Dermis blood vessel endothelial cell (primary cell): ENCODE measurements at regions not wholly inside any gene's neighbourhood (a gene's known extent, or its start where the extent isn't known, plus 50 kb on each side); places are given as distances from the start of the nearest gene placed in this dataset.

ENCODE experiments used
- DNase-seq: peaks from one replicate; pipeline ENCODE4 v3.0.0; 2010

DNA sequence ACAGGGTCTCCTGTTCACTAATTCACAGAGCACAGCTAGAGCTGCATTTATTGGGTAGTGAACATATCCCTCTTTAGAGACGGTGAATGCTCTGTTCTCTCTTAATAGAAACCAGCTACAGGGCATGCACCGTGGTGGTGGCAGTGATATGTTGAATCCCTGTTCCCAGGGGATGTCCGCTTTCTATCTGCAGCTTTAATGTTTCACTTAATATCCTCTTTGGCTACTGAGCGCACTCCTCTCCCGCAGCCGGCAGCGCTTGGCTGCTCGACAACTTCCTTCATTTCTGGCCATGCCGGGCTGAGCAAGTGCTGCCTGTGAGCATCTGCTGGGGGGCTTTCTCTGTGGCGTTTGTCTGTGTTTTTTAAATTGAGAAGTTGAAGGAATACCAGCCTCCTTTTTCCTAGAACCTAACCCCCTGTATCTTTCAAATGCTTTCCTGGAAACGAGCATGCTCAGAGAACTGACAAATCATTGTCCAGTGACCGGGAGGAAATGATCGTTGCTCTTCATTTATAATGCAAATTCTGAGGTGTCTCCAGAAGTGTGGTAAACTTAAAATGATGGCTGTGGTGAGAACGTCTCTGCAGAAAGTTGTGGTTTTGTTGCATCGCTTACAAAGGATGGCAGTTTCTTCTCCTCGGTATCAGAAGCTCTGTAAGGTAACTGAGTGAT is 297.9 kb downstream of the UTRN start:
- DNase-seq: peak; percentile 39

DNA sequence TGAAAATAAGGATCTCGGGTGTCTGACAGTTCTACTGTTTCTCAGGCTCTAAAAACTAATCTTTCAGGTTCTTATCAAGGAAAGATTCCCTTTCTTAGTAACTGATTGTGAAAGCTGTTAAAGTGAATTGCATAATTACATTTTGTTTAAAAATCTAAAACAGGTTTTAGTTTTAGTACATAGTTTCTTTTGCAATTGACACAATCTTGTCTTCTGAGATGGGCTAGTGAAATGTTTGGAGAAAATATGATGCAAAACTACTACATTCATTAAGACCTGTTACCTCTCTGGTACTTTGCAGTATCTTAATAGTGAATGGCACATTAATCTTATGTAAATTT is 298.4 kb downstream of the UTRN start:
- DNase-seq: no peak

DNA sequence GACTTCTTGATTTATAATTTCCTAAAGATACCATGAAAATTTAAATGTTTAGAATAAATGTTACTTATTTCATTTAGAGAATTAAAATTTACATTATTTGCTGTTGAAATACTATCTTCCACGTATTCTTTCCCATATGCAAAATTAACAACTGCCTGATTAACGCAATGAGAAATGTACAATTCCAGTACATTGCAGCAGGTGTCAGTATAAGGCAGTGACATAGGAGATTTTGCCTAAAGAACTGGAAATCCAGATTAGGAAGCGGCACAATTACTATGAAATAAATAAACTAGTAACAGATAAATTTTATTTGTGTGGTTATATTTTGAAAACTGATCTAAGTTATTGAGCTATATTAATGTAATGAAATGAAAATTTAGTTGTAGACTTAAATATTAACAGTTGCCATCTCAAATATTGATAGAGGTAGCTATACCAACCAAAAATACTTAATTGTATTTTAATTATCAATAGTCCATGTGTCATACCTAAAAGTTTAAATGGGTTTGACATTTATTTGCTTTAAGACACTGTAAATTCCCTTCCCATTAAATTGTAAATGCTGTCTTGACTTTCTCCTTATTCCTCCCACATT is 300.2 kb downstream of the UTRN start:
- DNase-seq: peak; percentile 61

DNA sequence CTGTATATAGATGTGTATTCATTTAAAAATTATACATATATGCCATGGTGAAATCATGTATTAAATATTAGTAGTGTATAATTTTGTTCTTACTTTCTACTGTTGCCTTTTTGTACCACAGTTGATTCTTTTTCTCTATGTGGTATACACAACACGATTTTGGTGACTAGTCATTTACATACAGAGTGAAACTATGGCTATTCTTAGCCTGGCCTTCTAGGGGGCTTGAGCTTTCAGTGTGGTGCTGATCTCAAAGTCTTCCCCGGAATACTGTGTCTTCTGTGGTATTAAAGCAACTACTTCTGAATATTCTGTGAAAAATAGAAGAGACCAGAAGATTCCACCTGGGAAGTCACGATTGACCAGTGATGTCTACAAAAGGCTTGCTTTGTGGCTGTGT is 301.9 kb downstream of the UTRN start:
- DNase-seq: no peak

DNA sequence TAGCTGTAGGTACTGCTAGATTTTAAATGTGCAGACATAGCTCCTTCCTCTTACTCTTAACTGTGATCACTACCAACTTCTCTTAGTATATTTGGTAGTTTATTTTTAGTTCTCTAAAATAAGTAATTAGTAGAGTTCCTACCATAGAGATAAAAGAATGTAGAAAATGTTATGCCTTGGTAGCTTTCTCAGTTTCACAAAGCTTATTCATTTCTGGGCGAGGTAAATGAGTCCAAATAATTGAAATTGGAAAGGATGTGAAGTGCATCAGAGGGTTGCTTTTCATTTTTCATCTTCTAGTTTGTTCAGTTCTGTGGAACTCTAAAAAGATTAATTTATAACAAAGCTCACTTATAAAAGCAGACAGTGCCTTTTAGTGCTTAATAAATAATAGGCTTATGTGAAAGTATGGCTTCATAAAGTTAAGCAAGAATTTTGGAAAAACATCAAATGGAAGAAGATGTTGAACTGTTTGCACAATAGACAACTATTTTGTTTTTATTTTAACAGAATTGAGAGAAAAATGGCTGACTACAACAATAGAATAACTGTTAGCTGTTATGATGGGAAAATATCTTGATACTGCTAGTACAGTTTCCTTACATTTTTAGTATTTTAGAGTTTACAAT is 303.7 kb downstream of the UTRN start:
- no peak for DNase-seq

DNA sequence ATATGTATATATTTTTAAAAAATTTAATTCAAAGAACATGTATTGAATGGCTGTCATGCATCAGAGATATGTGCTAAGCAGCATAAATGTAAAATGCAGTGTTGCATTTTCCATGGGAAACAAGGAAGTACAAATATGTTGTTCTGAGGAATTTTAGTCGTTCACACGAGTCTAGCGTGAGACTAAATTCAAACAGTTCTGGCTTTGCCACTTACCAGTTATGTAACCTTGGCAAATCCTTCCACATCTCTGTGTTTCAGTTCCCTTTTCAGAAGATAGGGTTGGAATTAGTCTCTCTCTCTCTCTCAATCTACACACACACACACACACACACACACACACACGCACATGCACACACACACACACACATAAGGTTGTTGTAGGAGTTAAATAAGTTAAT is 305.4 kb downstream of the UTRN start:
- DNase-seq: no peak

DNA sequence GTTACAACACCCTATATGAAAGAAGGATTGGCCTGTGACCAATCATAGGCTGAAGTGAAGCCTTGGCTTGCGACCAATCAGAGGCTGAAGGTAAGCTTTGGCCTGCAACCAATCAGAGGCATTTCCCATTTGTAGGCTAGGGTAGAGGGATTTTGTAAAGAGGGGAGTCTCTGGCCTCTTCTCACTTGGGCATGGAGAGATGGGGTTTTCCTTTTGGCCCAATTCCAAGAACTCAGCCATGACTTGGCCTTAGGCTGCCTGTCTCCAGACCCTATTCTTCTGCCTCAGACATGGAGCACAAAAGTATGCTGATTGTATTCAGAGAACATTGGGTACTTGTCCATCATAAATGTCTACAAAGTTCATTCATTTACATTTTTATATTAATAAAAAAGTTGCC is 308.3 kb downstream of the UTRN start:
- DNase-seq: no peak

DNA sequence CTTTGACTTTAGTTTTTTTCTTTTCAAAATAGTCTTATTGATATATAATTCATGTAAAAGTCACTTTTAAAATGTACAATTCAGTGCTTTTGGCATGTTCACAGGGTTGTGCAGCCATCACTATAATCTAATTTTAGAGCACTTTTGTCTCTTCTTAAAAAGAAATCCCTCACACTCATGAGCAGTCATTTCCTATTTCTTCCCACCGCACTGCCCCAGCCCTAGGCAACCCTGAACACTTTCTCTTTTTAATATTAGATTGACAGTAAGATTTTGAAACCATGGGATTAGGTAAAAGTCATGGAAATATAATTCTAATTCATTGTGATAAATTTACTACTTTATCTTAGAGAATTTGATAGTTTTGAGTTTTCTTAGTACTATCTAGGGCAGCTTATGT is 309.4 kb downstream of the UTRN start:
- DNase-seq: no peak

DNA sequence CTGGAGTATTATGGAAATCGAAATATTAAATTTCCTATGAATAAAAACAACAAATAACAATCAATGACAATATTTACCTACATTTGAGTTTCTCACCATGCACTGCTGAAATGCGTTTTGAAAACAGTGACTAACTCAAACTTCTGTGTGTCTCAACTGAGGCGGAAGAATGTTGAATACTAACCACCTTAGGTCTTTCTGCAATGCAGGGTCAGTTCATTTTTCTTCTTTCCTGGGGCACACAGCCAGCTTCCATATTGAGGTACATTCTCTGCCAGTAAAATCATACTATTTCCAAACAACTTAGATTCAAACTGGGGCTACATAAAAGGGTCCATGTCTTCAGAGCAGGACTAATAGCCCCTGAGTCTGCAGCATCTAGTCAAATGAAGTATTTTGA is 310.1 kb downstream of the UTRN start:
- no peak for DNase-seq

DNA sequence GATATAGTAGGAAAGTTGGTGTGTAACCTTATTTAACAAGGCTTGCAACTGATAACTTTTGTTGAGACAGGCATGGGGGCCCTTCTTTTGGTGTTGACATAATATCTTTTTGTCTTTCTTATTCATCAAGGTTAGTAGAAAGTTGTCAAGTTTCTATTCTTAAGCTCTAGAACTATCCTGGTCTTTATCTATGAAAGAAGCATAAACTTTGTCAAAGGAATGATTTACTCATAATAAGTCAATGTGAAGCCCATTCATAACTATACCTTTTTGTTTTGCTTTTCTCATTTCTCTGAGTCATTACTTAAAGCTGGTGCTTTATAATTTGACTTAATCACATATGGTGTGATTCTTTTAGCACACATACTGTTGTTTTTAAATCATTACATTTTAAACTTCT is 312.4 kb downstream of the UTRN start:
- no peak for DNase-seq

DNA sequence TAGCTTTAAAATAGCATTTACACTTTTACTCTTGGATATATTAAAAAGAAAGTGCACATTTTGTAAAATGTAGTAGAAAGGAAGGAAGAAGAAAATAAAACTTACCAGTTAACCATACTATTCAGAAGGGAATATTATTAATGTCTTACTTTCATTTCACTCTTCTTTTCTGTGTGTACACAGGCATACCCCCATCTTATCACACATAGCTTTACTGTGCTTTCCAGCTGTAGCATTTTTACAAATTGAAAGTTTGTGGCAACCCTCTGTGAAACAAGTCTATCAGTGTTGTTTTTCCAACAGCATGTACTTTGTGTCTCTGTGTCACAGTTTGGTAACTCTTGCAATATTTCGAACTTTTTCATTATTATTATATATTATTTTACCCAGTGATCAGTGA is 314.5 kb downstream of the UTRN start:
- no peak for DNase-seq

DNA sequence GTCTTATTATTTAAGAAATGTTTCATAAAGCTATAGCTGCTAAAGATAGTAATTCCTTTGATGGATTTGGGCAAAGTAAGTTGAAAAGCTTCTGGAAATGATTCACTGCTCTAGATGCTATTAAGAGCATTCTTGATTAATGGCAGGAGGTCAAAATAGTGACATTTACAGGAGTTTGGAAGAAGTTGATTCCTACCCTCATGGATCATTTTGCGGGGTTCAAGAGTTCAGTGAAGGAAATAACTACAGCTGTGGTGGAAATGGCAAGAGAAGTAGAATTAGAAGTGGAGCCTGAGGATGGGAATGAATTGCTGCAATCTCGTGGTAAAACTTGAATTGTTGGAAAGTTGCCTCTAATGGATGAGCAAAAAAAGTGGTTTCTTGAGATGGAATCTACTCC is 316.1 kb downstream of the UTRN start:
- DNase-seq: no peak

DNA sequence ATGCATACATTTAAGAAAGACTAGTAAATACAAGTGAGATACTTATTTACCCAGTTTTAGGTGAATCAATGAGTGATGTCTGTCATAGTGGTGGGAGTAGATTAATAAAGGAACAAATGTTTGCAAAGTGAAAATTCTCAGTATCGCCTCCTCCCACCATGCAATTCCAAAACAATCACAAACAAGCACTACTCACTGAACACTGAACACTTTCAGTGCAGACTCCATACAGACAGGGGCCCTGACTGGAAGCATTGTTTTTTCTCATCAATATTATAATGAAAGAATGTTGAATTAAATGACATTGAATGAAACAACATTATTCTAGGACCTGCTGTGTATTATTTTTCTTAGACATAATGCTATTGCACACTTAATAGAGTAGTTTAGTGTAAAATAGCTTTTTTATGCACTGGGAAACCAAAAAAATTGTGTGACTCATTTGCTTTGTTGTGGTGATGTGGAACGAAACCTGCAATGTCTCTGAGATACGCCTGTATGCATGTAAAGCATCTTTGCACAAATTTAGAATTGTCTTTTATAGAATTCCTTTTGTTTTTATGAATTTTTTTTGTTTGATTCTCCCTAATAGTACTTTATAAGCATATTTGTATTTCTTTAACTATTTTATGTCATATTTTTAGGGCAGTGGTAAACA is 317.5 kb downstream of the UTRN start:
- no peak for DNase-seq

DNA sequence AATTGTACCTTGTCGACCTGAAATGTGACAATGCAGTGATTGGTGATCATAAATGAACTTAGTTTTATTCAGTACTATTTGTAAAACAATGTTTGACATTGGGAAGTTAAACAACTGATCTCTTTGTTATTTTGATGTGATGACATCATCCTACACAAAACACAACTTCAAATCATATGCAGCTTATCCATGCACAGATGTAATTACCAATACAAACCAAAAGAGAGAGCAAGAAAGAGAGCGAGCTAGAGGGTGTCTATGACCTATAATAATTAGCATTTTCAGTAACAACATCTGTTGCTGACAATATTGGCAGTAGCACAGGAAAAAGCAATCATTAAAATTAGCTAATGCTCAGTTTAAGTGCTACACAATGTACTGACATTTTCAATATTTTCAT is 320.9 kb downstream of the UTRN start:
- no peak for DNase-seq

DNA sequence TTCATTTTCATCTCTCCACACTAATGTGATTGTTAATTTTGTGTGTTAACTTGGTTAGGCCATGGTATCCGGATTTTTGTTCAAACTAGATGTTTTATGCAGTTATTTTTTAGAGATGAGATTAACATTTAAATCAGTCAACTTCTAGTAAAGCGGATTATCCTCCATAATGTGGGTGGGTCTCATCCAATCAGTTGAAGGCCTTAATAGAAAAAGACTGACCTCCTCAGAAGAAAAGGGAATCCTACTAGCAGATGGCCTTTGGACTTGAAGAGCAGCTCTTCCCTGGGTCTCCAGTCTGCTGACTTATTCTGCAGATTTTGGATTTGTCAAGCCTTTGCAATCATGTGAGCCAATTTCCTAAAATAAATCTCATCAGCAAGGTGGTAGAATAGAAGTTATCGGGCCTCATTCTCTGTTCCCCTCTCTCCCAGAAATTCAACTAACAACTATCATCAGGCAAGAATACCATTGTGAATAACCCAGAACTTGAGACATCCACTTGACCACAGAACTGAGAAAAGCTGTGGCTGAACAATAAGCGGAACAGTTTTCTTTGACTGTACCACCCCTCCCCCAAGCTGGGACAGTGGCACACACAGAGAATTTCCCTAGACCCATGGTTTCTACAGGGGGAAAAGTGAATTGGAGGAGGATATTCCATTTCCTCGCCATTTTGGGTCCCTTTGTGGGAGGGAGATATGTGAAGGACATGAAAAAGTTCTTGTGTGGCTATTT is 323.0 kb downstream of the UTRN start:
- DNase-seq: no peak

DNA sequence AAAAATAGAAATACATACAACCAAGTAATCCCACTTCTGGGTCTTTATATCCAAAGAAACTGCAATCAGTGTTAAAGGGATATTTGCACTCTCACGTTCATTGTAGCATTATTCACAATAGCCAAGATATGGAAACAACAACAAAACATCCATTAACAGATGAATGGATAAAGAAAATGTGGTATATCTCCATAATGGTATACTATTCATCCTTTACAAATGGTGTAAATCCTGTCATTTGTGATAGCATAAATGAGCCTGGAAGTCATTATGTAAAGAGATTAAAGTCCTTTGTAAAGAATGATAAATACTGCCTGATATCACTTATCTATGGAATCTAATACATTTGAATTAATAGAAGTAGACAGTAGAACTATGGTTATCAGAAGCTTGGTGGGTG is 327.7 kb downstream of the UTRN start:
- no peak for DNase-seq

DNA sequence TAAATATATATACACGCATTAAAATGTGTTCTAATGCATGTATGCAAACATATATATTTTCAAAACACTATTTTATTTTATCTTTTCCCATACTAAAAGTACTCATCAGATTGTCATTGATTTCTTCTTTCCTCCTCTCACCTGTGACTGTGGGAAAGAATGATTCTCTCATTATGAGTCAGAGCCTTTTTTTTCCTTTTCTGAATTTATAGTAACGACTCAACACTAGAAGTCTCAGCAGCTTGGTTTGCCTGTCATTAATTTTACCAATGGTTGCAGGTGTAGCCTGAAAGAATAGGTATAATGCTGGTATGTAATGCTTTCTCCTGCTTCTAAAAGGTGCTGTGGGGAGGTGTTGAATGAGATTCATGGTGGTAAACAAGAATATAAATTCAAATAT is 328.7 kb downstream of the UTRN start:
- no peak for DNase-seq

DNA sequence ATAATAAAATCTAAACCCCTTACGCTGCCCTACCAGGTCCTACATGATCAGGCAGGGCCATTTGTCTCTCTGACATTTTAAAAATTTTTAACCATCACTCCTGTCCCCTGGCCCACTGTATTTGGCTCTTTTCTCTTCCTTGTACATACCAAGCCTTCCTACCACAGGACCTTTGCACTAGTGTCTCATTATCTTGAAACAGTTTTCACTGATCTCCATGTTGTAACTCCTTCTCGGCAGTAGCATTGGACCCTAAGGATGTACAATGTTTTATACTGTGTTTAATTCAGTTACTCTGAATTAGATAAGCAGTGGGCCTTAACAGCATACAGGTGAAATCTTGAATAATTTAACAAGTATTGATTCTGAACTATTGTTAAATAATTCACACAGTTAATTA is 330.7 kb downstream of the UTRN start:
- no peak for DNase-seq

DNA sequence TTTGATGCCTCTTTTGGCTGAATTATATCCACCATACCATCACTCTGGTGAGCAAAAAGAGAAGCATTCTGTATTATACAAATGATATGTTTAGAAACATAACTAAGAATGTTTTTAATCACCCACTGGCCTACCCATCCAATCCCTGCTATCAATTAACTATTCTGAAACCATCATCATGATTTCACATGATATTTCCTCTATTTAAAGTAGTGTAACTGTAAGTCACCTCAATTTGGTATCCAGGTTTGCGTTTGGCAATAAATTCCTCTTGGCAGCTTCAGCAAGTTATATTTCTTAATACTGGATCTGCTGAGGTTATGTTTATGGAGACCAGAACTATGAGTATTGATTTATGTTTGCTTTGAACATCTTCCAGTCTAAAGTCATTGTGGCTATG is 332.1 kb downstream of the UTRN start:
- no peak for DNase-seq

DNA sequence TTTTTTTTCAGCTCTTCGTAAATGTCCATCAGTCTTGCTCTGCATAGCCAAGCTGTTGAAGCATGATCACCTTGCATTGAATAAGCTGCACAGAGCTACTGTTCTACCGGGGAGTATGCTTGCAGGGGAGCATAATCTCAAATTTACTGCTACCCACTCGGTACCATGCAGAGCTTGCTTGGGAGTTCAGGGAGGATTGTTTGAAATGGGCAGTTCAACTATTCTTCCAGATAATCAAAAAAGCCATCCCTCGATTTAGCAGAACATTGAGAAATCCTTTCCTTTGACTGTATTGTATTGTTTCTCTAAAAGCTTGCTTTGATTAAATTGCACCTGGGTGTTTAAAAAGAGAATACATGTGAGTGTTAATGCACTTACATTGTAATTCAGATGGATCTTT is 332.6 kb downstream of the UTRN start:
- no peak for DNase-seq

DNA sequence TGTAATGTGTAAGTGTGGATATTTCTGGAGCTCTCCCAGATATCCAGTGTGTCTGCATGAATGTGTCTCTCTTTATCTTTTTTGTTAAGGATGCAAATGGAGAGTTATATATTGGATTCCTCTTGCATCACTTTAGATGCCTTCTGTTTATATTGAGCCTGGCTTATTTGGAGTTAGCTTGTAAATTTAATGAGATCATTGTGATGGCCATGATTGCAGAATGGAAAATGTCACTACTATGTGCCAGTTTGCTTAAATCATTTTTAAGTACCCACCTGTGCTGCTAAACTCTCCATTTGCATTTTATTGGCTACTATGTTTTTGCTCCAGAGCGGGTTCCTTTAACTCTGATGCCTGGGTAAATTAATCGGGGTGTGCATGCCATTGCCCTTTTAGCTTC is 334.8 kb downstream of the UTRN start:
- DNase-seq: no peak

DNA sequence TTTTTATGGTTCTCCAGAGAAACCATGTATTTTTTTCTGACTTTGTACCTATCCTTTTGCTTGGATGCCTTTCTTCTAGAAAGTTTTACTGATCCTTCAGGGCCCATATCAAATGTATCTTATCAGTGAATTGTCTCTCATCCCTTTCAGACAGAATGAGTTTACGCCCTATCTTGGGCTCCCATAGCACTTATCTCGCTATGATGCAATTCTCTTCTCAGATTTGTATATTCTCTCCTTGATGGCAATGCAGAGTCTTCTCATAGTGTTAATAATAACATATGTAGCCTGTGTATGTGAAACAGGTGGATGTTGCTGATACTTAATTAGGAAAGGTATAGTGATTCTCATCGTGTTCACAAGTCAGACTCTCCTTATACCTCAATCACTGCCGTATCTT is 336.2 kb downstream of the UTRN start:
- DNase-seq: no peak

DNA sequence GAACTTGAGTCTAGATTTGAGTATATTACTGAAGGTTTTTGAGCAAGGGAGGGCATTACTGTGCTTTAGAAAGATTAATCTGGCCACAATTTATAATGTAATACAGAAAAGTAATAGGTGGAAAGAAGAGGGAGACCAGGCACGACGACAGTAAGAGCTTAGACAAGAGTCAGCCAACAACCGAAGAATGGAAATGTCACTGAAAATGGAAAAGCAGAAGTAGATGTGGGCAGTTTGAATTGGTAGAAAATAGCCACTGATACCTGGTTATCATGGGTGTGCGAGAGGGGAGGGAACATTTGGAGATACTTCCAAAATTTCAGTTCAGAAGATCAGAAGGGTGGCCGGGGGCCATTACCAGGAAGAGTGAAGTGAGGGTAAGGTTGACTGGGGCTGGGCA is 339.1 kb downstream of the UTRN start:
- no peak for DNase-seq

DNA sequence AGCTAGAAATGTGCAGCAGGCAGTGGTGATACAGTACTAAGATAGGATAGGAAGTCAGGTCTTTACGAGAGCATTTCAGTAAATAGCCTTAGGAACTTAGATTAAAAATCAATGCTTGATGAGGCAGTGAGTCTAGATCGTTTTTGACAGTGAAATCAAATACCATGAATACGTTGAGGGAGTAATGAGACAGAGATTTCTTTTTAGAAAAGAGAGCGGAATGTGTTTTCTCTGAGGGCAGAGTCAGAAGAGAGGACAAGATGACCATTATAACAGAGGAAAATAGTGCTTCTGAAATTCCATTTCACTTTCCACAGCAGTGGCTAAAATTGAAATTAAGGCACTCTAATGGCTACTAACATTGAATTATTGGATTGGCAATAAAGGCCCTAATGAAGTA is 339.6 kb downstream of the UTRN start:
- no peak for DNase-seq
